GM19395 (cell line): ENCODE measurements at regions not wholly inside any gene's neighbourhood (a gene's known extent, or its start where the extent isn't known, plus 50 kb on each side); places are given as distances from the start of the nearest gene placed in this dataset.
"Not testable (repeated sequence)": the region's sequence is repeated elsewhere in the genome, so short reads cannot be mapped to it uniquely, and the experiment has no call there.

Experiments
- ATAC-seq: cut with Tn5 transposase; IDR thresholded peaks from one replicate; pipeline ENCODE4 v1.9.1; 2021; ENCODE audit warnings: mild to moderate bottlenecking, moderate library complexity; ENCODE audit not compliant: unreplicated experiment

DNA sequence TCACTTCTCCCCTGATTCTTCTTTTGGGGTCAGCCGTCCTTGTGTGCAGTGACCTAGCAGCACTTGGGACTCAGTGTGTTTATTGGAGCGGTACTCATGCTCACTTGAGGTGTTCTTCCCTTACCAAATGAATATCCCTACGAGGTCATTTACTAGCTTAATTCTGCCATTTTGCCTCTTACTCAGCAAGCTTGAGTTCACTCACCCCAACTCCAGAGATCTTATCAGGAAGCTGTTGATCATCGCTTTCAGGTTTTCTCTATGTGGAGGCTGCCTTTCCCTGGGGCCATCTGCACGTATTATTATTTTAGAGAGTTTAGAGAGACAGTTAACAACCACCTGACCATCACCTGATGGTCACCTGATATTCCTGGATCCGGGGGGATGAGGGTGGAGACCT lies 1466.0 kb upstream of the GOT2 start:
- no peak for ATAC-seq

DNA sequence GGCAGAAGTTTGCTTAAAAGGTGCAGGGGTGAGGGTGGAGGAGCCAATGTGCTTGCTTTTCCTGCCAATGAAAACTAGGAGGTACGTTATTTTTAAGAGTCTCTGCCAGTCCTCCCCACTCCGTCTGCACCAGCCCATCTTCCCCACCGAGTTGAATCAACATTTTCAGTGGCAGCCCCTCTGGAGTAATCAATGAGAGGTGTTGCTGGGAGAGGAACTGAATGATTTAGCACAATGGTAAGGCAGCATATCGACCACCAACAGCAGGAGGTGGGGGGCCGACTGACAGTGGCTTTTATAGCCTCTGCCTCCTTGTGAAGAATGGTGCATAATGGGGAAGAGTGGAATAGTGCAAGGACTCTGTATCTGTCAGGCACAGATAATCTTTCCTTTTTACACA lies 1465.0 kb upstream of the GOT2 start:
- ATAC-seq, result no peak

DNA sequence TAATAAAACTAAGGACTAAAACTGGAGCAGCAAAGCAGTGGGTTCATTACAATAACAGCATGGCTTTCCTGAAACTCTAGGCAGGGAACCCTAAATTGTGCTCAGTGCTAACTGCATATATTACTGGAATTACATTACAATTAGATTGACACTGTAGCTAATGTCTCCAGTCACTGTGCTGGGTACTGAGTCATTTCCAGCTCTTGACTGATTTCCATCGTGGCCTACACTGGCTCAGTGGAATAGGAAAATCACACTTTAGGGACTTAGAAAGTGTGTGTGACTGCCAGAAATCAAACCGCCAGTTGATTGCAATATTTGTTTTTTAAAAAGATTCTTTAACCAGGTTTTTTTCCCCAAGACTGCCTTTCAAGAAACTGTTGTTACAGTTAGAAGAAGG lies 1447.4 kb upstream of the GOT2 start:
- ATAC-seq, result no peak

GRCh38 chr16:60180609-60181008 lies 1446.5 kb upstream of the GOT2 start:
- ATAC-seq, result no peak

DNA sequence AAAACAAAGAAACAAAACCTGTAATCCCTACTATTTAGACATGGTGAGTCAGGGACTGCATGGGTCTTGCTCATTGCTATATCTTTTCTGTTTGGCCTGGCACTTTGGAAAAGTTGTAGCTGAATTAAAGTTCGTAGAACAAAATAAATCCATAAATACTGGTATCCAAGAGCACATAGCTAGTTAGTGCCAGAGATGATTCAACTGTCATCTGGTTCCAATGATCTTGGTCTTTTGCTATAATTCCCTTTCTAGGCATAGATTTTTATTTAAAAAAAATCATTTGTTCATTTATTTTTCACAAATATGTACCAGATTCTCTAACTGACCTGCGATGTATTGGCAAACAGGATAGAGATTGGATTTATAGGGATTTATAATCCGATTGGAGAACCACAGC lies 1436.1 kb upstream of the GOT2 start:
- ATAC-seq, result no peak

- ATAC-seq, result no peak
Observed at GRCh38 chr16:60166111-60166510, 1432.0 kb upstream of the GOT2 start.

DNA sequence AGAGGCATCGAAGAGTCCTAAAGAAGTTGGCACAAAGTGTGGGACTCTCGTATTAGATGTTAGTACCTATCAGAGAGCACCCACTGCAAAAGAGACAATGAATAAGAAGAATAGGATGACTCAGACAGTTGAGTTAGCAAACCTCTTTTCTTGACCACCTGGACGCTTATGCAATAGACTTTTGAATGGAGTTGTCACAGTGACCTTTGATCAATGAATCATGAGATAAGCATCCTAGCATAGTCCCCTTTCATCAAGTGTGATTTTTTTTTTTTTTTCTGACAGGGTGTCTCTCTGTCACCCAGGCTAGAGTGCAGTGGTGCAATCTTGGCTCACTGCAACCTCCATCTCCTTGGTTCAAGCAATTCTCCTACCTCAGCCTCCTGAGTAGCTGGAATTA lies 1417.9 kb upstream of the GOT2 start:
- no peak for ATAC-seq

DNA sequence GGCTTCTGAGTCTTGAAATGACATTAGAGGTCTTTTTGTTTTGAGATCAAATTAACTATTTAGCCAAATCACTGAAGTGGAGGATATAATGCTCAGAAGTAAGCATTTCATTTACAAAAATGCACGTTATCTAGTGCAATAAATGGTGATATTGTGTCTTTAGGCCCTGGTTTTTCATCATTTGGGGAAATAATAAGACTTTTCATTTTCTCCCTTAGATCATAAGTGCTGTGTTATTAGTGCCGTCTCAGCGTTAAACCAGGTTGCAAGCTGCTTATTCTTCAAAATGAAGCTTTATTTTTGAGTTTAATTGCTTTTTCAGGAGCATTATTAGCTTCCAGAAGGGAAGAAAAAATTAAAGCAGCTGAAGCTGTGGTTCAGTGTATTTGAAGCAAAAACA lies 1416.8 kb upstream of the GOT2 start:
- no peak for ATAC-seq

- no peak for ATAC-seq
Observed at GRCh38 chr16:60143348-60143705, 1409.2 kb upstream of the GOT2 start.

DNA sequence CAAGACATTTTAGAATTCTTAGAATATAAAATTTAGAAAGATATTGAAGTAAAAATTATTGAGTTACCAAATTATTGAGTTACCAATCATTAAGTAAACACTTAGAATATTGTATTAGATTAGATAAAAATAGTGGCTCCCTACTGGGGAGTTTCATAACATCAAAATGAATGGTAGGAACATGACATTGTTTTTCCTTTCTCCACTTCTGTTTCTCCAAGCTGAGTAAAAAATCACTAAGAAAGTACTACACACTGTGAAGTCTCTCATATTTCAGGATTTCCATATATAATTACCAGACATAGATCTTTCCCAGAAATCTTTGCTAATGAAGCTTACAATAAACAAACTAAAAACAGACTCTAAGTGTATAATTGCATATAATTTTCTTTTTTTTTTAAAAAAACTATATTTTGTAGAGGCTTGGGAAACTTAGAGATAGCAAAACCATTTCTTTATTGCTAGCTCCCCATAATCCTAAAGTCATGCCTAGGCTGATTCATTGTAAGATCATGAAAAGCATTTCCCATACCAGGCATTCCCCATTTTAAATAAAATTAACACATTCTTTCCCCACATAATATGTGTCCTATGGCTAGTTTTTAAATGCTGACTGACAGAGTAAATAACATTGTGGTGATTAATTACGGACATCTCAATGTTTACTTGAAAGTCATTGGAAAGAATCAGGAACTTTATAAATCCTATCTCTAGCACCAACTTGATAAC lies 1408.7 kb upstream of the GOT2 start:
- no peak for ATAC-seq

GRCh38 chr16:60137891-60138290 lies 1403.8 kb upstream of the GOT2 start:
- no peak for ATAC-seq

- ATAC-seq, result no peak
Observed at GRCh38 chr16:60127196-60127595, 1393.1 kb upstream of the GOT2 start.

DNA sequence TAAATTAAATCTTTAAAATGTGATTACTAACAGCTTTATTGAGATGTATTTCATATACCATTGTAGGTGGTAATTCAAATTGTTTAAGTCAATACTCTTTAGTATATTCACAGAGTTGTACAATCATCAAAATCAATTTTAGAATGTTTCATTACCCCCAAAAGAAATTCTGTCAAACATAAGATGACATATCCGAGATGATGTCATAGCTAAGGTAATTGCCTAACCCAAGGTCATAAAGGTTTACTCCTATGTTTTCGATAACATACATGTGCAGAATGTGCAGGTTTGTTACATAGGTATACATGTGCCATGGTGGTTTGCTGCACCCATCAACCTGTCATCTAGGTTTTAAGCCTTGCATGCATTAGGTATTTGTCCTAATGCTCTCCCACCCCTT lies 1392.0 kb upstream of the GOT2 start:
- not testable (repeated sequence) for ATAC-seq

DNA sequence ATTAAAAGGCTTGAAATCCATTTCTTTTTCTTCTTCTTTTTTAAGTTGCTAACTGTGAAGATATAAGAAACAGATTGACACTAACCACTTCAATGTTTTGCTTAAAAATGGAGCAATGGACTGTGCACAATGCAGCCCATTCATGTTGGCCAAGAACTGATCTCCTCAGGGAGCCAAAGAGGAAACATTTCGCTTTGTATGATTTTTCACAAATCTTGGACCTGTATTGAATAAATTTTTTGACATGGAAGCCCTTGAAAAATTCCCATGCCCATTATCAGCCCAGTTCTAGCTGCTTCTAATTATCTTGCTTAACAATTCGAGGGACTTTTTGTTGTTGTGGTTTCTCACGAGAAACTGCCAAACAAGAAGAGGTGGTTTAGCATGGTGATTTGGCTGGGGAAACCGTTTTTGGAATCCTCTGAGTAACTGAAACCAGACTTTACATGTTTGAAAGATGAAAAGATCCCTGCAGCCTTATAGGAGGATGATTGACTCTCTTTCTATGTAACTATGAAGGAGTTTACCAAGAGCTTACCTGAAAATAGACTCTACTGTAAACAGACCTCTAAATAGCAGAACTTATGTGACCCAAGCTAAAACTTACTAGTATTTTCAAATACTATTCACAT lies 1389.4 kb upstream of the GOT2 start:
- ATAC-seq, result no peak

DNA sequence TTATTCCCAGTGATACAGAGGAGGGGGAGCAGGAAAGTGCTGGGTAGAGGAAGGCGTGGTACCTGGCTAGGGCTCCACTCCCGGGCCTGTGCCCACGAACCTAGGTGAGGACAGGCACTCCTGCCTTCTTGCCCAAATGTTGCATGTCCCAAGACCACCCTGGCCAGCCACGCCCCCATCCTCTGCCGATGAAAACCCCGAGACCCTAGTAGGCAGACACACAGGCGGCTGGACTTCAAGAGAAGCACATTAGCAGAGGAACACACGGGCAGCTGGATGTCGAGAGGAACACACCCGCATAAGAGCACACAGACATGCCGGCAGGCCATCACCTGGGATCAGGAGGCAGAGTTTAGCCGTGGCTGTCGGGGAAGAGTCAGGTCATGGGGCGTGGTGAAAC lies 1386.5 kb upstream of the GOT2 start:
- no peak for ATAC-seq

DNA sequence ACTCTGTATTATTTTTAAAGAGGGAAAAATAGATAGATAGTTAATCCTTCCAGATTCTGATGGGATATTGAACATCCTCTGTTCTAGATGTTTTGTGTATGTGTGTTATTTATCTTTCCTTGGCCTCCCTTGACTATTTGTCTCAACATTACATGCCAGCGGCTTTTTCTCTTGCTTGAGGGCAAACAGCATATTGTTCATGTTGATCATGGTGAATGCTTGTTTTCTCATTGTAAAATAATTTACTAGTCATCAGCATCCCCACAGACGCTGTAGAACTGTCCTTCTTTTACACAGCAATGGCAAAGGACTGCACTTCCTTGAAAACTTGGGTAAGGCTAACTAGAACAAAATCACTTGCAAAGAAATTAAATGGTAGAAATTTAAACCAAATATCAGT lies 1376.4 kb upstream of the GOT2 start:
- no peak for ATAC-seq

- ATAC-seq, result no peak
Observed at GRCh38 chr16:60107871-60108270, 1373.8 kb upstream of the GOT2 start.

DNA sequence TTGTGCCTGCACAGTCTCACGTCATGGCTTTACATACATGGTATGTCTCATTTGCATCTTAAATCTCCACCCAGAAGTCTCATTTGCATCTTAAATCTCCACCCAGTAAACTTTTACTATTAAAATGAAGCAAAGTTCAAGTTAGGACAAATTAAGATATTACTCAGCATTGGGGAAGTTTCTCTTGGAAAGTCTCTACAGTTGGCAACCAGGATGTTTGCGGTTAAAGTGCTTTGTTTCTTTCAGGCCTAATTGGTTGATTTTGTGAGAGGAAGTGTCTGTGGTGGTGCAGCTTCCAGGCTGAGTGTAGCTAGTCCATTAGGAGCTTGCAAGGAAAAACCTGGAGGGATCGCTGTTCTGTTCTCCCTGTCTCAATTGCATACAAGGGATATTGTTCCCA lies 1373.3 kb upstream of the GOT2 start:
- ATAC-seq, result no peak

DNA sequence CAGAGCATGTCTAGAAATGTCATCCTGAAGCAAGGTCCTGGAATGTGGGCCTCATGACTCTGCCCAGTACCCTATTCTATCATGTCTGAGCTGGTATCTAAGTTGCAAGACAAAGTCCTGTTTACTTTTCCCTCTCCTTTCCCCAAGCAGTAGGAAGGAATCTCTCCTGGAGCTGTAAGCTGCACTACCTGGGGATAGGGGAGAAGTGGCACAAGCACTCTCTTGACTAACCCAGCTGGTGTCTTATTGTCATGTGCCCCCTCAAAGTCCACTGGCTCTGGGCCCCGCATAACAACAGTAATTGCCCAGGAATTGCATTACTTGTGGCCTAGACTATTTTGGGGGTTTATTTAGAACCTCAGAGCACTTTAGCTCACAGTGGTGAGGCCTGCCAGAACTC lies 1366.3 kb upstream of the GOT2 start:
- ATAC-seq, result no peak

DNA sequence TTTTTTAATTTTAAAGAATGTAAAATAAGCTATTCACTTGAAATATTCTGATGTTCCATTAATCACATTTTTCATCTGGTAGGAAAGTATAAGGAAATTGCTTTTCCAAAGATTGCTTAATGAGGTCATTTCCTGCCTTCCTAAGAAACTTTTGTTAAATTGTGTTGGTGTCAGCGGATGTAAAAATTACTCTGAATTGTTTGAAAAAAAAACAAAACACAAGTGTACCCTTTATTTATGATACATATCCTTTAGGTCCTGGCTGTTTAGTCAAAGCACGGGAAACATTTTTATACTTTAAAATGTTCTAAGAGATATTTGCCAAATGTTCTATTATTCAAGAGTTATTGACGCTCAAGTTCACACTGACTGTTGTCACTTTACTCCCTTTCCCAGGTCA lies 1357.4 kb upstream of the GOT2 start:
- ATAC-seq, result no peak

- no peak for ATAC-seq
Observed at GRCh38 chr16:60091071-60091470, 1357.0 kb upstream of the GOT2 start.

DNA sequence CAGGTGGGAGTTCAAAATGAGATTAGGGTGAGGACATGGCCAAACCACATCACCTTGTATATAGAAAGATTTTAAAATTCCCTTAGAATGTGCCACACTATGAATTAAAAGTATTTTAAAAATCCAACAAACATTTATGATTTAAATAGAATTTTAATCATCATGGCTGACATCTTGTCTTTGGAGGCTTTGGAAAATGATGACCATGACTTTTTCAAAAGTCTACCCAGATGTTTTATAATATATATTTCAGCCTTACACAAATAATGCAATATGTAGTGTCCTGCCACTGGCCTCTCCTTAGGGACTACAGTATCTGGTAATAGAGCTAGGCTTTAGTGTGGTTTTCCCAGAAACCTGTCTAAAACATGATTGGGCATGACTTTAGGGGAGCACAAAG lies 1353.4 kb upstream of the GOT2 start:
- no peak for ATAC-seq

GRCh38 chr16:60078819-60079218 lies 1344.7 kb upstream of the GOT2 start:
- not testable (repeated sequence) for ATAC-seq
